C4-2B (cell line): ENCODE measurements at regions not wholly inside any gene's neighbourhood (a gene's known extent, or its start where the extent isn't known, plus 50 kb on each side); places are given as distances from the start of the nearest gene placed in this dataset.

Experiments used
- H3K27ac ChIP-seq: fragments of 450-650 bp; 2 replicates; pipeline ENCODE4 v1.5.1; 2017
- CTCF ChIP-seq: fragments of 450-650 bp; conservative IDR thresholded peaks from 2 replicates; pipeline ENCODE4 v1.5.1; 2017; ENCODE audit warnings: mild to moderate bottlenecking
- ZFX ChIP-seq: fragments of 450-650 bp; IDR thresholded peaks from 2 replicates; pipeline ENCODE4 v1.6.1; 2017

GRCh38 chr3:176068750-176069149, 1128.5 kb downstream of the TBL1XR1 start:
- peak overlapping the region; percentile 8; the same call in 1 of the 2 replicates for H3K27ac ChIP-seq
- no peak for TF ChIP-seq CTCF
- TF ChIP-seq ZFX, result no peak

- no peak overlapping the region for H3K27ac ChIP-seq
- TF ChIP-seq CTCF (no peak), ZFX (no peak)
These were observed 1138.4 kb downstream of the TBL1XR1 start for GRCh38 chr3:176058856-176059255.

GRCh38 chr3:176055836-176056235, 1141.4 kb downstream of the TBL1XR1 start:
- TF ChIP-seq CTCF (no peak), ZFX (no peak)

GRCh38 chr3:176051766-176052165, 1145.5 kb downstream of the TBL1XR1 start:
- TF ChIP-seq ZFX, result no peak
- no peak for TF ChIP-seq CTCF

More at GRCh38 chr3:176055836-176056235, 1141.4 kb downstream of the TBL1XR1 start:
- no peak overlapping the region for H3K27ac ChIP-seq

GRCh38 chr3:176046703-176047102, 1150.6 kb downstream of the TBL1XR1 start:
- no peak for TF ChIP-seq CTCF
- TF ChIP-seq ZFX, result no peak
- no peak overlapping the region for H3K27ac ChIP-seq

More at GRCh38 chr3:176051766-176052165, 1145.5 kb downstream of the TBL1XR1 start:
- no peak overlapping the region for H3K27ac ChIP-seq

GRCh38 chr3:176041812-176042211, 1155.5 kb downstream of the TBL1XR1 start:
- TF ChIP-seq ZFX (no peak), CTCF (no peak)

GRCh38 chr3:176041185-176041584, 1156.1 kb downstream of the TBL1XR1 start:
- H3K27ac ChIP-seq, result no peak overlapping the region
- TF ChIP-seq CTCF, result no peak
- TF ChIP-seq ZFX, result no peak

More at GRCh38 chr3:176041812-176042211, 1155.5 kb downstream of the TBL1XR1 start:
- H3K27ac ChIP-seq, result no peak overlapping the region
